HG02852 (cell line): ENCODE measurements at regions not wholly inside any gene's neighbourhood (a gene's known extent, or its start where the extent isn't known, plus 50 kb on each side); places are given as distances from the start of the nearest gene placed in this dataset.

ENCODE experiments used
- ATAC-seq: cut with Tn5 transposase; IDR thresholded peaks from one replicate; pipeline ENCODE4 v1.9.1; 2021; ENCODE audit warnings: mild to moderate bottlenecking, moderate library complexity; ENCODE audit not compliant: unreplicated experiment

- ATAC-seq: no peak
Observed at GRCh38 chr4:162657966-162658365, 494.2 kb upstream of the FSTL5 start.

- no peak for ATAC-seq
Observed at GRCh38 chr4:162650166-162650565, 486.4 kb upstream of the FSTL5 start.

DNA sequence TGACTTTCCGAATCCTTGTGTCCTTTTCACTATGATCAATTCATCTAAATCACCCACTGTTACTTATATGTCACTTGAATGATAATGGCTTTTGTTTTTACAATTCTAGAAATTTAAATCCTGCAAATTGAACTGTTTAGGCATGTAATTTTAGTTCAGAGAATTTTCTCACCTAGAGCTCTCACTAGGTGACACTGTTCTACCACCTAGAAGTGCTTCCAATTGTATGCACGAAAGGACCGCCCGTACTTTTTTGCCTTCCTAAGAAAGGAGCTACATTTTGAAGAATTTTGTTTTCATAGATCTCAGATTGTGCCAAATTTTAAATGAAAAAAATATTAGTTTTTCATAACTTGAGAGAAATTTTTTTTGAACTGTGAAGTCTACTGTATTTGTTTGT is 481.6 kb upstream of the FSTL5 start:
- no peak for ATAC-seq

DNA sequence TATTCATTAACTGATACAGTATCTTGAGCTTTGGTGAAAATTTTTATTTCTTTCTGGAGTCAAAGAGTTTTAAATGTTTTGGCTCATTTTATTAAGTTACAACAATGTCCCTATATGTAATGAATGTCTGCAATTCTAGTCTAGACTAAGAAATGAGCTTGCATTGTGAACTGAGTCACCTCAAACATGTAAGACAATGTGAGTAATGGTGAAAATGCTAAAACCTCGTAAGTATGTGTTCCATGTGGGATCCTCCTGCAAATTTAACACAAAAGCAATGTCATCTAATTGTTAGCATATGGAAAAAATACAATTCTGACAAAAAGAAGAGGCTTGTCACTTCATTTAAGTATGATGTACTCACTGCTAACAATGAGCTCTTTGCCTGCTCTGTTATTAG is 480.5 kb upstream of the FSTL5 start:
- no peak for ATAC-seq

- no peak for ATAC-seq
Observed at GRCh38 chr4:162640152-162640551, 476.4 kb upstream of the FSTL5 start.

GRCh38 chr4:162634390-162634789 is 470.6 kb upstream of the FSTL5 start:
- no peak for ATAC-seq

- ATAC-seq: no peak
Observed at GRCh38 chr4:162622664-162623063, 458.9 kb upstream of the FSTL5 start.

DNA sequence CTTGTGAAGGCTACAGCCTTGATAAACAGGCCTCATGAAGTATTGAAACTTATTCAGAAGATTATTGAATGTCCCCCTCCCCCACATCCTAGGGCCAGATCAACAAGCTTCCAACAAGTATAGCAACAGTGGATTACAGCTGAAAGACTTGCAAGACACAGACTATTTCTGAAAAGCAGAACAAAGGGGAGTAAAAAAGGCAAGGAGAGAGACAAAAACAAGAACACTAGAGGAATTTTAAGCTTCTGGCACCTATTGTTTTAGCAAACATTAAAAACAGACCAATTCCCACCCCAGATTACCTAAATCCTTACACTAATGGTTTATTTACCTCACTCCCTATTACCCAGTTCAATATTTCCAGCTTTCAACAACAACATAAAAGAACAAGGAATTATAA is 446.3 kb upstream of the FSTL5 start:
- no peak for ATAC-seq

- no peak for ATAC-seq
Observed at GRCh38 chr4:162586266-162586665, 422.5 kb upstream of the FSTL5 start.

- no peak for ATAC-seq
Observed at GRCh38 chr4:162582180-162582579, 418.4 kb upstream of the FSTL5 start.

DNA sequence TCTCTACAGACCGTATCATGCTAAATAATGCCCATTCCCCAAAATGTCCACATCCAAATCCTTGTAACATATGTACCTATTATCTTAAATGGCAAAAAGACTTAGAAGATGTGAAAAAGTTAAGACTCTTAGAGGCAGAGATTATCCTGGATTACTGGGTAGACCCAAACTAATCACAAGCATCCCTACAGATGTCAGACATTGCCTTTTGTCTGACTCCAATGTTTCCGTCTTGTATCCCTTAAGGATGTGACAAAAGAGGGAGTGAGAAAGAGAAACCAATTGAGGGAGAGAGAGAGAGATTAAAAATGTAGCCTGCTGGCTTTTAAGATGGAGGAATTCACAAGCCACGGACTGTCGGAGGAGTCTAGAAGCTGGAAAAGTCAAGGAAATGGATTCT is 401.9 kb upstream of the FSTL5 start:
- no peak for ATAC-seq

- ATAC-seq: no peak
Observed at GRCh38 chr4:162560073-162560472, 396.3 kb upstream of the FSTL5 start.

DNA sequence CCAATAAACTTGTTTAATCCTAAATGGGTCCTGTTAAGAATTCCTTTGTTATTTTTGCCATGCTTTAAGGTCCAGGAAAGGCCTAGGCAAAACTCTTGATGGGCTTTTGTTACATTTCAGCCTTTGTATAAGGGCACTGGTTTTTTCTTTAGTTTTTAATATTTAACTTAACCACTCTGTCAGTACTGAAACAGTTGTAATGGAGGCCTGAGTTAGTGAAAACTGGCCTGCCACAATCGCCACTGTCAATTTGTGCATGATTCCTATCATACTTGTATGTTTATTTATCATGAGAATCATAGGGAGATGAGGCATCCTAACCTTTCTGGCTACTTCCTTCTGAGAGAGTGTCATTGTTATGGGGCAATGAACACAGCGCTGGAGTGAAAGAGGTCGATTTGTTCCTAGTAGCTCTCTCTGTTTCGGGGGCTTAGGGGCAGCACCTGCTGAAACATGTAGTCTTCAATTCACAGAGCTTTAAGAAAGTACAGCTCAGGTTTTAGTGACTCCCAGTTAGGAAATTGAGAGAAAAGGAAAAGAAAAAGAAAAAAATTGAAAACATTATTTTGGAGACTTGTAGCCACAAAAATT is 393.8 kb upstream of the FSTL5 start:
- ATAC-seq: no peak

DNA sequence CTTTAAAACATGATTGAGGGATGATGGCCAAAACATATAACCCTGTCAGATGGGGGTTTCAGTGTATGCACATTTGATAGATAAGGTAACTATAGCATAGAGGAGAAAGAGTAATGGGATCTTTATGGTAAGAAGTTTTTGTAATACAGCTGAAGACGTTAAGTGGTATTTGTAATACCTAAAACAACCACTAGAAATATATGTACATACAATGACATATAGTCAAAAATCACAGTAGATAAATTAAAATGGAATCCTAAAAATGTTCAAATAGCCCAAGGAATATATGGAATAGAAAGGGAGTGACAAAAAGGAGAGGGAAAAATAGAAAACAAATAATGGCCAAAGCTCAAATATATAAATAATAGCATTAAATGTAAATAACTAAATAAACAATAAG is 371.3 kb upstream of the FSTL5 start:
- ATAC-seq: no peak

GRCh38 chr4:162523171-162523570 is 359.4 kb upstream of the FSTL5 start:
- no peak for ATAC-seq

GRCh38 chr4:162522724-162523123 is 358.9 kb upstream of the FSTL5 start:
- no peak for ATAC-seq

GRCh38 chr4:162510937-162511336 is 347.1 kb upstream of the FSTL5 start:
- ATAC-seq: no peak

DNA sequence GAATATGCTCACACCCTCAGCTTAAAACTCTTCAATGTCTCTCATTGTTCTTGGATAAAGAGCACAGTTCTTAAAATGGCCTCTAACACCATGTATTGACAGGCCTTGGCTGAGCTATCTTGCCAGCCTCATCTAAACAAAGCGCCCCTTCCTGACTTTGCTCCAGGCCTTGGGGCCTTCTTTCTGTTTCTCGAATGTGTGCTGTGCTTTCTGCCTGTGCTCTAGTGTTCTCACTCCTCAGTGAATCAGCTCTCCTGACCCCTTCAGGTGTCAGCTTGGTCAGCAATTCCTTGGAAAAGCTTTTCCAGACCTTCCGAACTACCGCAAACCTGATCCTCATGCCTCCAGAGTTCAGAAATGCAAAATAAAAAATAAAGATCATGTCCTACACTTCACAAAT is 346.3 kb upstream of the FSTL5 start:
- no peak for ATAC-seq

GRCh38 chr4:162509333-162509732 is 345.5 kb upstream of the FSTL5 start:
- ATAC-seq: no peak

- no peak for ATAC-seq
Observed at GRCh38 chr4:162506253-162506652, 342.5 kb upstream of the FSTL5 start.

- no peak for ATAC-seq
Observed at GRCh38 chr4:162503868-162504267, 340.1 kb upstream of the FSTL5 start.

- no peak for ATAC-seq
Observed at GRCh38 chr4:162502109-162502508, 338.3 kb upstream of the FSTL5 start.

DNA sequence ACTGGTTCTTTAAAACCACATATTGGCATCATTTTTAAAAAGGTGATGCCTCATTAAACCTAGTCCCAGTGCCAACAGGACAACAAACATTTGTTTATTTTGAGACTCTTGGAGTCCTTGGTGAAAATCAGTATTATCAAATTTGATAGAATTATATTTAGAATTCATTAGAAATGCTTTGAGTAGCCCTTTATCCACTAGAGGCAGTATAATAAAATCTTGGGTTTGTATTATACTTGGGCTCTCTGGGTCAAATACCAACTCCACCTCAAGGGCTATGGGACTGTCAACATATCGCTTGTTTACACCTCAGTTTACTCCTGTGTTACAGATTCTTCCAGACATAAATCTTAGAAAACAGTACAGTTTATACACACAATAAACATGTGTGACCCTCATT is 335.7 kb upstream of the FSTL5 start:
- no peak for ATAC-seq

DNA sequence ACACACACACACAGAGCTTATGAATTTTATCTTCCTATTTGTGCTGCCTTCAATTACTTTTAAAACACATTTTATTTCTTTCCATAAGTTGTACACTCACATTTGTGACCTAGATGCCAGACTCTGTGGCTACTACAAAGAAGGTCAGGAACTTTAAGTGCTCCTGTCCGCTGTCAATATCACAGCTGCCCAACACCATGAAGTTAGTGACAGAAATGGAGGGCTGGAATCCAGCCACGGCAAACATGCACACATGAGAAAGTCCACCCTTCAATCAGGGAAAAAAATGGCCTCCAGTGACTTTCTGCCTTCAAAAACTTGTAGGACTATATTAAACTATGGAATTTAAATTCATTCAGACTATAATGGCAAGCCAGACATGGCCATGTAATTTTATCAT is 334.4 kb upstream of the FSTL5 start:
- ATAC-seq: no peak
